A673 (cell line): ENCODE measurements at regions not wholly inside any gene's neighbourhood (a gene's known extent, or its start where the extent isn't known, plus 50 kb on each side); places are given as distances from the start of the nearest gene placed in this dataset.

Experiments
- BruUV-seq: library from RNA; stranded (reverse); fragments of 400-500 nt; replicated peaks from 2 replicates; lab custom pipeline; 2021; lab: Mats Ljungman, UMichigan
- CTCF ChIA-PET: fragments of 300-600 bp; sonication (Branson Sonifier 250); formaldehyde crosslinking; loops from one replicate; lab custom pipeline; 2022; ENCODE audit warnings: antibody characterized with exemption; lab: Charles Lee
- POLR2A ChIA-PET: fragments of 300-600 bp; sonication (Branson Sonifier 250); formaldehyde crosslinking; loops from one replicate; lab custom pipeline; 2022; ENCODE audit warnings: antibody characterized with exemption; ENCODE audit not compliant: low non-redundant PET; lab: Charles Lee
- DNase-seq: peaks from one replicate; pipeline ENCODE4 v3.0.0-alpha.2; 2015; ENCODE audit warnings: low spot score
- H3K27ac ChIP-seq: fragments of 200-600 bp; sonication (generic); 2 replicates; pipeline ENCODE4 v1.5.1; 2016; ENCODE audit warnings: mixed run types, low read depth, mild to moderate bottlenecking, mixed read lengths, antibody characterized with exemption, low read length; ENCODE audit not compliant: poor library complexity, severe bottlenecking
- H3K27me3 ChIP-seq: fragments of 200-600 bp; sonication (generic); replicated peaks from 2 replicates; pipeline ENCODE4 v1.6.1; 2017; ENCODE audit warnings: mixed run types, low read depth, mild to moderate bottlenecking, mixed read lengths, antibody characterized with exemption, low read length; ENCODE audit not compliant: insufficient read depth, poor library complexity
- H3K36me3 ChIP-seq: fragments of 200-600 bp; sonication (generic); 2 replicates; pipeline ENCODE4 v1.6.1; 2016; ENCODE audit warnings: mixed run types, mild to moderate bottlenecking, mixed read lengths, antibody characterized with exemption, low read length; ENCODE audit not compliant: insufficient read depth, poor library complexity, severe bottlenecking
- H3K4me1 ChIP-seq: fragments of 200-600 bp; sonication (generic); 2 replicates; pipeline ENCODE4 v1.6.1; 2017; ENCODE audit warnings: mixed run types, mild to moderate bottlenecking, mixed read lengths, antibody characterized with exemption, low read length; ENCODE audit not compliant: insufficient read depth, poor library complexity, severe bottlenecking
- H3K4me3 ChIP-seq: fragments of 200-600 bp; sonication (generic); 2 replicates; pipeline ENCODE4 v1.5.1; 2016; ENCODE audit warnings: low read depth, mixed run types, mild to moderate bottlenecking, mixed read lengths, low read length; ENCODE audit not compliant: poor library complexity, severe bottlenecking
- H3K9me3 ChIP-seq: fragments of 200-600 bp; sonication (generic); 2 replicates; pipeline ENCODE4 v1.6.1; 2016; ENCODE audit warnings: mixed run types, low read depth, mild to moderate bottlenecking, mixed read lengths, antibody characterized with exemption, low read length; ENCODE audit not compliant: poor library complexity, severe bottlenecking
- CTCF ChIP-seq: fragments of 300-800, 200-600 bp; sonication (generic); conservative IDR thresholded peaks from 2 replicates; pipeline ENCODE4 v1.5.1; 2017; ENCODE audit warnings: low read depth, mild to moderate bottlenecking, antibody characterized with exemption, low read length, moderate library complexity, mixed read lengths
- EZH2 ChIP-seq: fragments of 200-600 bp; sonication (generic); IDR thresholded peaks from 2 replicates; pipeline ENCODE4 v1.6.1; 2017; ENCODE audit warnings: borderline replicate concordance, low read depth, mild to moderate bottlenecking, mixed read lengths, antibody characterized with exemption, low read length; ENCODE audit not compliant: poor library complexity, severe bottlenecking
- intact Hi-C: fragments of 100-400 bp; cut with micrococcal nuclease; formaldehyde crosslinking; loops from one replicate; pipeline ENCODE4 v1.10.0; 2022; ENCODE audit not compliant: unreplicated experiment

DNA sequence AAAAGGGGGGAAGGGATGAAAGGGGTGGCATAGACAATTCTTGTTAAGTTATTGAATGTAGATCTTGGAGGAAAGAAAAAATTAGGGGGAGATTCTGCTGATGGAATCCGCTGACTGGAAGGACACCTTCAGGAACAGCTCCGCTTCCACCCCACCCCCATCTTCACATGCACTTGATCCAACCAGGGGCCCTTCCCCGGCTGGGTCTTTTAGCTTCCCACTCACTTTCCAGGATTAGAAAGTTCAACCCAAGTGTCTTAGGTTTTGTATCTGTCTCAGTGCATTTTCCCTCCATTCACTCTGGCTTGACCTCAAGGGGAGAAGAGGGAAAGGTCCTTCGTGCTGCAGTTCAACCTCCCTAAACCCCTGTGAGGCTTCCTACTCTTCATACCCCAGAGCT is 141.4 kb downstream of the IRS2 start:
- H3K9me3 ChIP-seq: peaks cover 12% of the 10 kb centered on the region
- intact Hi-C loops: no loop called here
- H3K4me3 ChIP-seq: no peak overlapping the region
- BruUV-seq: no TSS peak
- H3K27ac ChIP-seq: peak overlapping the region; percentile 32
- TF ChIP-seq EZH2: no peak
- no peak for TF ChIP-seq CTCF
- POLR2A ChIA-PET: no interaction called here
- H3K4me1 ChIP-seq: peaks cover 20% of the 10 kb centered on the region
- H3K36me3 ChIP-seq: no peaks in the 10 kb centered on the region
- DNase-seq: no peak
- H3K27me3 ChIP-seq: no peaks in the 10 kb centered on the region
- CTCF ChIA-PET: no interaction called here

GRCh38 chr13:109644069-109644750 is 142.2 kb downstream of the IRS2 start:
- Histone ChIP-seq H3K9me3 (peaks cover 12% of the 10 kb centered on the region), H3K36me3 (no peaks in the 10 kb centered on the region), H3K27ac (no peak overlapping the region), H3K4me3 (no peak overlapping the region), H3K4me1 (peaks cover 20% of the 10 kb centered on the region), H3K27me3 (no peaks in the 10 kb centered on the region)
- ChIA-PET CTCF (no interaction called here), POLR2A (no interaction called here)
- BruUV-seq: no TSS peak
- DNase-seq: no peak
- intact Hi-C loops: no loop called here
- no peak for TF ChIP-seq CTCF
- TF ChIP-seq EZH2: no peak

GRCh38 chr13:109642358-109642757 is 144.0 kb downstream of the IRS2 start:
- Histone ChIP-seq H3K27me3 (no peaks in the 10 kb centered on the region), H3K4me3 (no peak overlapping the region), H3K4me1 (peaks cover 16% of the 10 kb centered on the region), H3K36me3 (no peaks in the 10 kb centered on the region), H3K9me3 (peaks cover 20% of the 10 kb centered on the region), H3K27ac (no peak overlapping the region)
- TF ChIP-seq CTCF: no peak
- no peak for TF ChIP-seq EZH2
- ChIA-PET CTCF (no interaction called here), POLR2A (no interaction called here)
- BruUV-seq: no TSS peak
- DNase-seq: no peak
- intact Hi-C loops: no loop called here
